PC-3 (cell line): ENCODE measurements at regions not wholly inside any gene's neighbourhood (a gene's known extent, or its start where the extent isn't known, plus 50 kb on each side); places are given as distances from the start of the nearest gene placed in this dataset.

Source experiments
- CTCF ChIP-seq: fragments of 300-600 bp; sonication (generic); conservative IDR thresholded peaks from 2 replicates; pipeline ENCODE4 v1.5.1; 2017; ENCODE audit warnings: antibody characterized with exemption, low read depth, mild to moderate bottlenecking, low read length
- EZH2phosphoT487 ChIP-seq: fragments of 300-600 bp; sonication (generic); IDR thresholded peaks from 2 replicates; pipeline ENCODE4 v1.6.1; 2018; ENCODE audit warnings: mild to moderate bottlenecking, antibody characterized with exemption, low read length, borderline replicate concordance

DNA sequence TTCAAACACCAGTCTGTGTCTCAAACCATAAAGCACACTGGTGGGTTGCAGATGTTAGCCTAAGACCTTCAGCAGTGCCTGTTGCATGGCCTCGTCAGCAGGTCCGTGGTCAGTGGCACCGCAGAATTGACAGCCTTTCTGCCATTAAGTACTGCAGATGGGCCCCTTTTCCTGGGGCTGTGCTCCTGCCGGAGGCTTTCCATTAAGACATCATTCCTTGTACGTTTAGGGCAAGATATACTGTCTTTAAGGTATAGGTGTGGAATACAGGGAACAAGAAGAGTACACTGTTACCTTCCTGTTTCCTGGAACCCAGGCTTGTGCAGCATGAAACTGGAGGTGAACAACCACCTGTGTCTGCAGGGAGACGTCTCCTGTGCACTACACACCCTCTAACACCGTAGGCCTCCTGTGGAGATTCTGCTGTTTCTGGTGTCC, 67.9 kb upstream of the WDR1 start:
- TF ChIP-seq CTCF: no peak
- TF ChIP-seq EZH2phosphoT487: no peak
